Mesendoderm (in vitro differentiated cells): ENCODE measurements at regions not wholly inside any gene's neighbourhood (a gene's known extent, or its start where the extent isn't known, plus 50 kb on each side); places are given as distances from the start of the nearest gene placed in this dataset.

Source experiments
- DNase-seq: peaks from one replicate; pipeline ENCODE4 v3.0.0; 2013
- H2AK5ac ChIP-seq: 2 replicates; pipeline ENCODE4 v1.6.1; 2013; ENCODE audit warnings: low read length, inconsistent platforms
- H2BK120ac ChIP-seq: 2 replicates; pipeline ENCODE4 v1.6.1; 2013; ENCODE audit warnings: low read depth, mild to moderate bottlenecking, low read length, moderate library complexity, mixed read lengths
- H2BK15ac ChIP-seq: replicated peaks from 2 replicates; pipeline ENCODE4 v1.6.1; 2013; ENCODE audit warnings: low read depth, mild to moderate bottlenecking, moderate library complexity
- H2BK5ac ChIP-seq: 2 replicates; pipeline ENCODE4 v1.6.1; 2013; ENCODE audit warnings: low read length, inconsistent platforms
- H3K18ac ChIP-seq: 2 replicates; pipeline ENCODE4 v1.6.1; 2013; ENCODE audit warnings: mild to moderate bottlenecking, low read length, mixed read lengths
- H3K23ac ChIP-seq: one replicate; pipeline ENCODE4 v1.6.1; 2013; ENCODE audit warnings: low read length
- H3K27ac ChIP-seq: 2 replicates; pipeline ENCODE4 v1.5.1; 2013; ENCODE audit warnings: low read depth, mild to moderate bottlenecking, inconsistent platforms, low read length, moderate library complexity
- H3K27me3 ChIP-seq: 2 replicates; pipeline ENCODE4 v1.6.1; 2013; ENCODE audit warnings: low read length, control low read depth, mild to moderate bottlenecking, inconsistent platforms; ENCODE audit not compliant: insufficient read depth, poor library complexity
- H3K36me3 ChIP-seq: 2 replicates; pipeline ENCODE4 v1.6.1; 2013; ENCODE audit warnings: low read length, inconsistent platforms; ENCODE audit not compliant: control insufficient read depth, insufficient read depth
- H3K4ac ChIP-seq: one replicate; pipeline ENCODE4 v1.6.1; 2013; ENCODE audit warnings: low read depth, mild to moderate bottlenecking, low read length, moderate library complexity
- H3K4me1 ChIP-seq: 2 replicates; pipeline ENCODE4 v1.6.1; 2013; ENCODE audit warnings: low read depth, low read length, inconsistent platforms; ENCODE audit not compliant: control insufficient read depth
- H3K4me2 ChIP-seq: 2 replicates; pipeline ENCODE4 v1.6.1; 2013; ENCODE audit warnings: low read length
- H3K4me3 ChIP-seq: 2 replicates; pipeline ENCODE4 v1.5.1; 2013; ENCODE audit warnings: mild to moderate bottlenecking, low read length
- H3K56ac ChIP-seq: one replicate; pipeline ENCODE4 v1.6.1; 2013; ENCODE audit warnings: low read length
- H3K79me1 ChIP-seq: 2 replicates; pipeline ENCODE4 v1.6.1; 2013; ENCODE audit warnings: low read length, inconsistent platforms
- H3K79me2 ChIP-seq: 2 replicates; pipeline ENCODE4 v1.6.1; 2013; ENCODE audit warnings: mild to moderate bottlenecking, low read length; ENCODE audit not compliant: control insufficient read depth, insufficient read depth
- H3K9ac ChIP-seq: 2 replicates; pipeline ENCODE4 v1.6.1; 2013; ENCODE audit warnings: low read length, inconsistent platforms
- H4K5ac ChIP-seq: one replicate; pipeline ENCODE4 v1.6.1; 2013; ENCODE audit warnings: low read length
- H4K8ac ChIP-seq: one replicate; pipeline ENCODE4 v1.6.1; 2013; ENCODE audit warnings: low read depth, mild to moderate bottlenecking, control low read depth, low read length, moderate library complexity
- WGBS: extraction: QIAGEN DNeasy Blood & Tissue Kit; methylation state at CpG from one replicate; pipeline ENCODE4 v1.1.7; 2013; ENCODE audit warnings: low lambda C conversion rate, missing lambda C conversion rate; ENCODE audit not compliant: insufficient coverage; ENCODE audit errors: extremely low coverage; 5-methylcytosine and 5-hydroxymethylcytosine counted together

GRCh38 chr9:82572146-82572545 lies 490.8 kb downstream of the RASEF start:
- no peaks in the 10 kb centered on the region for H3K79me2 ChIP-seq
- no CpG with 5 or more reads among the region's 2 CpGs for WGBS
- H4K5ac ChIP-seq = no peak overlapping the region
- H3K79me1 ChIP-seq = no peaks in the 10 kb centered on the region
- no peak overlapping the region for H3K27ac ChIP-seq
- H2AK5ac ChIP-seq = no peak overlapping the region
- H2BK120ac ChIP-seq = no peak overlapping the region
- no peaks in the 10 kb centered on the region for H3K36me3 ChIP-seq
- no peak for DNase-seq
- H3K4ac ChIP-seq = no peak overlapping the region
- no peak overlapping the region for H3K56ac ChIP-seq
- H3K23ac ChIP-seq = no peak overlapping the region
- no peak overlapping the region for H3K9ac ChIP-seq
- H3K4me3 ChIP-seq = no peak overlapping the region
- no peak overlapping the region for H4K8ac ChIP-seq
- H3K27me3 ChIP-seq = no peaks in the 10 kb centered on the region
- no peaks in the 10 kb centered on the region for H3K4me1 ChIP-seq
- no peak overlapping the region for H3K18ac ChIP-seq
- no peak overlapping the region for H3K4me2 ChIP-seq
- no peak overlapping the region for H2BK5ac ChIP-seq
- H2BK15ac ChIP-seq = no peak overlapping the region

DNA sequence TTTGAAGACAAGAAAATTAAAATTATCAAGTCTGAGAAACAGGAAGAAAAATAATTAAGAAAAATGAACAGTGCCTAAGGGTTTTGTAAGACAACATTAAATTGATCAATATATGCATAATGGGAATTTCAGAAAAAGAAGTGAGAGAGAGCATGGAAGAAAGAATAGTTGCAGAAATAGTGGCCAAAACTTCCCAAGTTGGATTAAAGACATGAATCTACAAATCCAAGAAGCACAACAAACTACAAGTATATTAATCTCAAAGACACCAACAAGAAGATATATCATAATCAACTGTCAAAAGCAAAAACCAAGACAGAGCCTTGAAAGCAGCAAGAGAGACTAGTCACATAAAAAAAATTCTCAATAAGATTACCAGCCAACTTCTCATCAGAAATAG lies 488.0 kb downstream of the RASEF start:
- Histone ChIP-seq H3K4me1 (no peaks in the 10 kb centered on the region), H2BK120ac (no peak overlapping the region), H3K79me1 (no peaks in the 10 kb centered on the region), H3K4me3 (no peak overlapping the region), H3K18ac (no peak overlapping the region), H3K4me2 (no peak overlapping the region), H3K27ac (no peak overlapping the region), H2BK15ac (no peak overlapping the region), H3K23ac (no peak overlapping the region), H3K4ac (no peak overlapping the region), H3K79me2 (no peaks in the 10 kb centered on the region), H2BK5ac (no peak overlapping the region), H3K56ac (no peak overlapping the region), H3K27me3 (no peaks in the 10 kb centered on the region), H4K8ac (no peak overlapping the region), H3K9ac (no peak overlapping the region), H3K36me3 (no peaks in the 10 kb centered on the region), H4K5ac (no peak overlapping the region), H2AK5ac (no peak overlapping the region)
- no peak for DNase-seq

DNA sequence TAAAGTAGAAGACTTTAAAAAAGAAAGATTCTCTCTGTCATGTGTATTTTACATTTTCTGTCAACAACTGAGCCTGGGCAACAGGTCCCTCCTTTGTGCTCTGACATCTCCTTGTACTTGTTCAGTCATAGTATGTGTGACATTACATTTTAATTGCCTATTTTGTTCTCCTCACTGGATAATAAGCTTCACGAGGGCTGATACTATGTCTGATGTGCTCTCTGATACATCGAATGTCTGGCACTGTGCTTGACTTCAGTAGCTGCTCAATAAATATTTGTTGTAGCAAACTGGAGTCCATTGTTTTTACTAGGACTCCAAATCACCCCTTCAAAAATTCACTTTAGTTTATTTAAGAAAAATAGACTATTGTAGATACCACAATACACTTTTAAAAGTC lies 482.0 kb downstream of the RASEF start:
- Histone ChIP-seq H3K56ac (no peak overlapping the region), H2BK15ac (no peak overlapping the region), H4K5ac (no peak overlapping the region), H3K4ac (no peak overlapping the region), H3K4me2 (no peak overlapping the region), H2BK5ac (no peak overlapping the region), H3K23ac (no peak overlapping the region), H3K79me2 (no peaks in the 10 kb centered on the region), H3K4me3 (no peak overlapping the region), H3K36me3 (no peaks in the 10 kb centered on the region), H3K4me1 (no peaks in the 10 kb centered on the region), H3K79me1 (no peaks in the 10 kb centered on the region), H3K18ac (no peak overlapping the region), H2AK5ac (no peak overlapping the region), H4K8ac (no peak overlapping the region), H3K27ac (no peak overlapping the region), H2BK120ac (no peak overlapping the region), H3K27me3 (no peaks in the 10 kb centered on the region), H3K9ac (no peak overlapping the region)
- DNase-seq = no peak
- no CpG with 5 or more reads among the region's 2 CpGs for WGBS

GRCh38 chr9:82581516-82581915 lies 481.4 kb downstream of the RASEF start:
- Histone ChIP-seq H3K27me3 (no peaks in the 10 kb centered on the region), H3K56ac (no peak overlapping the region), H3K4me2 (no peak overlapping the region), H3K79me2 (no peaks in the 10 kb centered on the region), H2BK15ac (no peak overlapping the region), H3K4me1 (no peaks in the 10 kb centered on the region), H3K36me3 (no peaks in the 10 kb centered on the region), H2AK5ac (no peak overlapping the region), H3K27ac (no peak overlapping the region), H2BK5ac (no peak overlapping the region), H2BK120ac (no peak overlapping the region), H4K8ac (no peak overlapping the region), H3K79me1 (no peaks in the 10 kb centered on the region), H3K4ac (no peak overlapping the region), H3K4me3 (no peak overlapping the region), H3K23ac (no peak overlapping the region), H3K18ac (no peak overlapping the region), H3K9ac (no peak overlapping the region), H4K5ac (no peak overlapping the region)
- no peak for DNase-seq
- WGBS = no CpG with 5 or more reads among the region's 1 CpG

DNA sequence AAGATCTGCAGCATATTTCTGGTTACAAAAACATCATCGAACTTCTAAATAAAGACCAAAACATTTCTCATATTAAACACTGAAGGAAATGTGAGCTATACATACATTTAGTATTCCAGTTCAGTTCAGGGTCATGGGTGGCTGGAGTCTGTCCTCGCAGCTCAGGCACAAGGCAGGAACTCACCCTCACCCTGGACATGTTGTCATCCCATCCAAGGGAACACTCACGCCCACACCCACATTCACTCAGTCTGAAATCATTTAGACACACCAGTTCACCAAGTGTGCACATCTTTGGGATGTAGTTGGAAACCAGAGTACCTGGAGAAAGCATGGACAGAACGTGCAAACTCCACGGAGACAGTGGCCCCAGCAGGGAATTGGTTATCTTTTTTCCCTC lies 481.0 kb downstream of the RASEF start:
- Histone ChIP-seq H3K23ac (no peak overlapping the region), H3K27ac (no peak overlapping the region), H2AK5ac (no peak overlapping the region), H4K5ac (no peak overlapping the region), H2BK5ac (no peak overlapping the region), H4K8ac (no peak overlapping the region), H3K79me1 (no peaks in the 10 kb centered on the region), H2BK15ac (no peak overlapping the region), H3K56ac (no peak overlapping the region), H3K27me3 (no peaks in the 10 kb centered on the region), H3K4me2 (no peak overlapping the region), H2BK120ac (no peak overlapping the region), H3K18ac (no peak overlapping the region), H3K36me3 (no peaks in the 10 kb centered on the region), H3K4me1 (no peaks in the 10 kb centered on the region), H3K4me3 (no peak overlapping the region), H3K4ac (no peak overlapping the region), H3K9ac (no peak overlapping the region), H3K79me2 (no peaks in the 10 kb centered on the region)
- DNase-seq = no peak
- WGBS = 100% methylated on average over 1 of the region's 5 CpGs

GRCh38 chr9:82582693-82583092 lies 480.2 kb downstream of the RASEF start:
- Histone ChIP-seq H3K36me3 (no peaks in the 10 kb centered on the region), H3K9ac (no peak overlapping the region), H2AK5ac (no peak overlapping the region), H4K8ac (no peak overlapping the region), H3K27me3 (no peaks in the 10 kb centered on the region), H2BK5ac (no peak overlapping the region), H3K4me3 (no peak overlapping the region), H3K4me2 (no peak overlapping the region), H3K56ac (no peak overlapping the region), H3K4ac (no peak overlapping the region), H3K4me1 (no peaks in the 10 kb centered on the region), H3K79me2 (no peaks in the 10 kb centered on the region), H2BK15ac (no peak overlapping the region), H3K23ac (no peak overlapping the region), H4K5ac (no peak overlapping the region), H2BK120ac (no peak overlapping the region), H3K18ac (no peak overlapping the region), H3K27ac (no peak overlapping the region), H3K79me1 (no peaks in the 10 kb centered on the region)
- no CpG with 5 or more reads among the region's 1 CpG for WGBS
- DNase-seq = no peak
